ENCODE measurements at regions not wholly inside any gene's neighbourhood (a gene's known extent, or its start where the extent isn't known, plus 50 kb on each side); places are given as distances from the start of the nearest gene placed in this dataset.
"Not testable (repeated sequence)": the region's sequence is repeated elsewhere in the genome, so short reads cannot be mapped to it uniquely, and the experiment has no call there.

DNA sequence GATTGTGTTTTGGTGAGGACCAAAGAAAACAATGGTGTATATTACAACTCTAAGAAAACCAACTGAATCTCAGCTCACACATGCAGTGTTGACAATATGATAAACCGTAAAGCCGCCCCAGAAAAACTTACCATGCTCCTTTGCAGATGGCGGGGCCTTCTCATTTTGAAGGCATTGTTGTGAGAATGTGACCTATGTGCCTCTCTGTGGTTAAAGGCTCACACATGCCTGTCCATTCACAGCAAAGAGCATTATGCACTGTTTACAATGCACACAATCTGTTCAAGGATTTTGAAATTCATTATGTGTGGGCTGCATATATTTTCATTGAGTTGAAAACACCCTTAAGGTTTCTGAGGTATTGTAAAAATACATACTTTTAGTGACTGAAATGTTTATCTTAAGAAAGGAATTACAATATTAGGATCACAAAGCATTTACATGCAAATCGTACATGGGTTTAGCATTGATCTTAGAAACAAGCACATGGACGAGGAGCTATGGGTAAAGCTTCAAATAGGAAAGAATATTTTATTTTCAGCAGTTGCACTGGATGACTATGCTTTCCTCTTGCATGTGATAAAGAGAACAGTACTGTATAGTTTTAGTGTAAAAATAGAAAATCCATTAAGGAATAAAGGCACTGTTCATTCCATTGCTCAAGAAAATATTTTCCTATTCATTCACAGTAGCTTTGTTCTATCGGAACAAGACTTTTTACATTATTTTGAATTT is 334.3 kb downstream of the ARL4A start:
- CTCF ChIA-PET = no interaction called here
- no peaks in the 10 kb centered on the region for H3K36me3 ChIP-seq (ENCODE audit: control insufficient read depth, insufficient read depth, low read length)
- no peak overlapping the region for H3K4me3 ChIP-seq (ENCODE audit: low read depth, low read length)
- POLR2A ChIA-PET = no interaction called here
- no peaks in the 10 kb centered on the region for H3K27me3 ChIP-seq (ENCODE audit: control insufficient read depth, insufficient read depth, low read length)
- no peak for DNase-seq (ENCODE audit: low read depth)
- TF ChIP-seq, protein P1, sequence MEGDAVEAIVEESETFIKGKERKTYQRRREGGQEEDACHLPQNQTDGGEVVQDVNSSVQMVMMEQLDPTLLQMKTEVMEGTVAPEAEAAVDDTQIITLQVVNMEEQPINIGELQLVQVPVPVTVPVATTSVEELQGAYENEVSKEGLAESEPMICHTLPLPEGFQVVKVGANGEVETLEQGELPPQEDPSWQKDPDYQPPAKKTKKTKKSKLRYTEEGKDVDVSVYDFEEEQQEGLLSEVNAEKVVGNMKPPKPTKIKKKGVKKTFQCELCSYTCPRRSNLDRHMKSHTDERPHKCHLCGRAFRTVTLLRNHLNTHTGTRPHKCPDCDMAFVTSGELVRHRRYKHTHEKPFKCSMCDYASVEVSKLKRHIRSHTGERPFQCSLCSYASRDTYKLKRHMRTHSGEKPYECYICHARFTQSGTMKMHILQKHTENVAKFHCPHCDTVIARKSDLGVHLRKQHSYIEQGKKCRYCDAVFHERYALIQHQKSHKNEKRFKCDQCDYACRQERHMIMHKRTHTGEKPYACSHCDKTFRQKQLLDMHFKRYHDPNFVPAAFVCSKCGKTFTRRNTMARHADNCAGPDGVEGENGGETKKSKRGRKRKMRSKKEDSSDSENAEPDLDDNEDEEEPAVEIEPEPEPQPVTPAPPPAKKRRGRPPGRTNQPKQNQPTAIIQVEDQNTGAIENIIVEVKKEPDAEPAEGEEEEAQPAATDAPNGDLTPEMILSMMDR (IDR thresholded peaks at IDR 0.05; ENCODE audit: insufficient read depth, low read depth, low read length) = no peak

DNA sequence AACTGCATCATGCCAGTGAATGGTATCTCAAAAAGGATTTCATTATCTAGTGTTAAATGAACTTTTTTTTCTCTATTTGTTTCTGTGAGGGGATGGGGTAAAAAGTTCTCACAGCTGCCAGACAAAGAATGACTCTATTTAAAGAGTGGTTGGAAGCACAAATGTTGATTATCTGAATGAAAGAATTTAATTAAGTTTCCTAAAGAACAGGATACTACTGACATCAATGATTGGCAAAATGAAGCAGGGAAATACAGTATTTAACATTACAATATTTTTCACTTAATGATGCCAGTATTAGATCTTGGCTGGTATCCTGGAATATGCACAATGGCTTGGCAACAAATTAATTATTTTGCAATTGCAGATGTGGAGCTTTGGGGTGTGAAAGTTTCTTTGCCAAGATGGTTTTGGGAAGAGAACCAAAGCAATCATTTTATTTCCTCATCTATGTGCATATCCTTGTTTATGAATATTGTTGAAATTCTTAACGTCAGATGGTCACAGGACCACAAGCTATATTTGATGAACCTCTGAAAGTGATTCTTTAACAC is 336.8 kb downstream of the ARL4A start:
- Histone ChIP-seq H3K4me3 (ENCODE audit: low read depth, low read length) (no peak overlapping the region), H3K27me3 (ENCODE audit: control insufficient read depth, insufficient read depth, low read length) (no peaks in the 10 kb centered on the region), H3K36me3 (ENCODE audit: control insufficient read depth, insufficient read depth, low read length) (no peaks in the 10 kb centered on the region)
- no peak for DNase-seq (ENCODE audit: low read depth)
- POLR2A ChIA-PET = no interaction called here
- CTCF ChIA-PET = interaction anchor here (1.2 kb wide), 1 partner anchor 337 kb away, joined by 3 read pairs; the partner anchor contains the start of gene ARL4A
- TF ChIP-seq, protein P1 (IDR thresholded peaks at IDR 0.05; ENCODE audit: insufficient read depth, low read depth, low read length) = no peak

DNA sequence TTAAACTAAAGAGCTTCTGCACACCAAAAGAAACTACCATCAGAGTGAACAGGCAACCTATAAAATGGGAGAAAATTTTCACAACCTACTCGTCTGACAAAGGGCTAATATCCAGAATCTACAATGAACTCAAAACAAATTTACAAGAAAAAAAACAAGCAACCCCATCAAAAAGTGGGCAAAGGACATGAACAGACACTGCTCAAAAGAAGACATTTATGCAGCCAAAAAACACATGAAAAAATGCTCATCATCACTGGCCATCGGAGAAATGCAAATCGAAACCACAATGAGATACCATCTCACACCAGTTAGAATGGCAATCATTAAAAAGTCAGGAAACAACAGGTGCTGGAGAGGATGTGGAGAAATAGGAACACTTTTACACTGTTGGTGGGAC is 337.6 kb downstream of the ARL4A start:
- CTCF ChIA-PET; H3K36me3 ChIP-seq (ENCODE audit: control insufficient read depth, insufficient read depth, low read length); H3K4me3 ChIP-seq (ENCODE audit: low read depth, low read length); H3K27me3 ChIP-seq (ENCODE audit: control insufficient read depth, insufficient read depth, low read length); POLR2A ChIA-PET; DNase-seq (ENCODE audit: low read depth): not testable (repeated sequence)

DNA sequence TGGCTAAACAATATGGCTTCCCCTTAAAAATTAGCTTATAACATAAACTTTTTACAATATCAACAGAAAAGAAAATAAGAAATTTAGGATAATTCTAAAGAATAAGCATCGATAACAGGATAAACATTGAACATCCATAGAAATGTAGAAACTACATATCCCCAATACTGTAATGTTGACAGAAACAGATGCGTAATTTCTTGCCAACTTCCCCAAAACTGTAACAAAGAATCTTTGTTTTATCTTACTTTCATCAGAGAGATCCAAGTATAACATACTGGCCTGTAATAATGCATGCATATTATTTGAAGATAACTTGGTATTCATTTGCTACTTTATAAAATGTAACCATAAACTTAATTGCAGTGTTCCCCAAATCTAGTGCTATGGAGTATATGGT is 339.9 kb downstream of the ARL4A start:
- no peaks in the 10 kb centered on the region for H3K27me3 ChIP-seq (ENCODE audit: control insufficient read depth, insufficient read depth, low read length)
- H3K4me3 ChIP-seq (ENCODE audit: low read depth, low read length) = no peak overlapping the region
- DNase-seq (ENCODE audit: low read depth) = no peak
- H3K36me3 ChIP-seq (ENCODE audit: control insufficient read depth, insufficient read depth, low read length) = no peaks in the 10 kb centered on the region
- POLR2A ChIA-PET = no interaction called here
- TF ChIP-seq, protein P1 (IDR thresholded peaks at IDR 0.05; ENCODE audit: insufficient read depth, low read depth, low read length) = no peak
- CTCF ChIA-PET = no interaction called here

DNA sequence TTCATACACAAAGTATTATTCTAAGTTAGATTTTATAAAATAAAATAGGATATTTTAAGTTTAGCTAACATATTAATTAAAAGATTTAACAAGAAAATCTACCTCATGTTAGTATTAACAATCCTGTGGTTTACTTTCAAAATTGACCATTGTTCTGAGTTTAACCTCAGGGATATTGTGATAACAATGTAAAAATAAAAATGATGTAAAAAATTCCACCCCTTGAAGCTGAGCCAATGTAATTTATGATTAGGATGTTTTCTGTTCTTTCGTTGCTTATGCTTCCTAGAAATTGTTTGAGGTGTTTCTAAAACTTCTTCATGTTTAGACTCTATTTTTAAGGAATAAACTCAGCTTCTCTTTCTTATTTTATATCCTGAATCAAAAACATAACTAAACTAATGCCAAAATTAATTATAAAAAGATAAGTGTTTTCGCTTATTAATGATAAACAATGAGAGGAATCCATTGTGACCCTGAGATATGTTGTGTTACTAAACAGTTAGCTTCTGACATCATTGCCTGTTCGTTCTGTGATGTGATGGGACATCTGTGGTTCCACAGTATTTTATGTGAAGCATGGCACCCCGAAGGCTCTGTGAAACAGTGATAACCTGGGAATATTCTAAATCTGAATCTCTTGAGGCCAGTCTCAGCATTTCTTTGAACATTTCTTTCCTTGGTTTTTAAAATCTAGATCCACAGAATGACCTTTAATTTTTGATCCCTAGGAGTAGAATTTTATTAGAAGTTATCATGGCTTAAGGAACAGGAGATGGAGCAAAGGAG is 340.8 kb downstream of the ARL4A start:
- POLR2A ChIA-PET = no interaction called here
- TF ChIP-seq, protein P1 (IDR thresholded peaks at IDR 0.05; ENCODE audit: insufficient read depth, low read depth, low read length) = no peak
- Histone ChIP-seq H3K27me3 (ENCODE audit: control insufficient read depth, insufficient read depth, low read length) (no peaks in the 10 kb centered on the region), H3K4me3 (ENCODE audit: low read depth, low read length) (no peak overlapping the region), H3K36me3 (ENCODE audit: control insufficient read depth, insufficient read depth, low read length) (no peaks in the 10 kb centered on the region)
- no peak for DNase-seq (ENCODE audit: low read depth)
- CTCF ChIA-PET = no interaction called here

Data from BJ (cell line).